ENCODE measurements at regions not wholly inside any gene's neighbourhood (a gene's known extent, or its start where the extent isn't known, plus 50 kb on each side); places are given as distances from the start of the nearest gene placed in this dataset.

DNA sequence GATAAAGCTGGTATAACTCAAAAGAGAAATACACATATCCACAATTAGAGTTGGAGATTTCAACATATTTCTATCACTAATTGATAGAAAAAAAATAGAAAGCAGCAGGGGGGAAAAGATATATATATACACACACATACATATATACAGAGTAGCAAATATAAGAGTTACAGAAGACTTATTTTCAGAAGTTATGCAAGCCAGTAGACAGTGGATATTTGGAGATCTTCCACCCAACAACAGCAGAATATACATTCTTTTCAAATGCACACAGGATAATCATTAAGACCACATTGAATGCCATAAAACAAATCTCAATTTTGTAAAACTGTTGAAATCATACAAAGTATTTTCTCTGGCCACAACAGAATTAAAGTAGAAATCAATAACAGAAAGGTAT is 192.8 kb downstream of the LACC1 start:
- TF ChIP-seq SUZ12 (IDR thresholded peaks at IDR 0.05; ENCODE audit: extremely low read depth, insufficient read depth, insufficient read length) (no peak), ZNF274 (IDR thresholded peaks at IDR 0.05; ENCODE audit: low read depth, low read length) (no peak)
